Loucy (cell line): ENCODE measurements at regions not wholly inside any gene's neighbourhood (a gene's known extent, or its start where the extent isn't known, plus 50 kb on each side); places are given as distances from the start of the nearest gene placed in this dataset.

Source experiments
- CTCF ChIP-seq: fragments of 200-600 bp; sonication (generic); conservative IDR thresholded peaks from 2 replicates; pipeline ENCODE4 v1.5.1; 2014; ENCODE audit warnings: mild to moderate bottlenecking, antibody characterized with exemption, low read length
- EZH2phosphoT487 ChIP-seq: fragments of 200-600 bp; IDR thresholded peaks from 2 replicates; pipeline ENCODE4 v1.6.1; 2018; ENCODE audit warnings: antibody characterized with exemption, mild to moderate bottlenecking, moderate library complexity, borderline replicate concordance

- no peak for TF ChIP-seq CTCF
- no peak for TF ChIP-seq EZH2phosphoT487
Observed at GRCh38 chrX:118221733-118222132, 105.1 kb upstream of the KLHL13 start.
